Body of pancreas (tissue), 4 donors: ENCODE measurements at regions not wholly inside any gene's neighbourhood (a gene's known extent, or its start where the extent isn't known, plus 50 kb on each side); places are given as distances from the start of the nearest gene placed in this dataset.

Source experiments
- ATAC-seq: fragments of 150-250 bp; one replicate; pipeline ENCODE4 v1.9.1; 2016
- DNase-seq, 4 donors: peaks; one replicate each; pipeline ENCODE4 v3.0.0-alpha.2; 2019
- H3K27ac ChIP-seq, 4 donors: fragments of 200-600 bp; sonication (generic); 1 replicate in 3 of 4; 2 replicates in 1 of 4; pipeline versions ENCODE4 v1.5.1 to v1.6.1; 2016 to 2019; ENCODE audit warnings: mild to moderate bottlenecking in 1 of 4, mixed read lengths in 1 of 4, moderate library complexity in 1 of 4
- H3K27me3 ChIP-seq, 2 donors: fragments of 200-600 bp; sonication (generic); one replicate each; pipeline ENCODE4 v1.6.0; 2016; ENCODE audit warnings: mild to moderate bottlenecking in 1 of 2
- H3K36me3 ChIP-seq, 2 donors: fragments of 200-600 bp; sonication (generic); replicated peaks in 1 of 2; 2 replicates each; pipeline ENCODE4 v1.5.1; 2016; ENCODE audit warnings: low read depth in 2 of 2; ENCODE audit not compliant: insufficient read depth in 1 of 2
- H3K4me1 ChIP-seq: fragments of 200-600 bp; sonication (generic); one replicate; pipeline ENCODE4 v1.6.0; 2016
- H3K4me3 ChIP-seq, 2 donors: fragments of 200-600 bp; sonication (generic); 1 replicate in 1 of 2; 2 replicates in 1 of 2; pipeline ENCODE4 v1.5.1; 2016 to 2019
- H3K9me3 ChIP-seq, 3 donors: fragments of 200-600 bp; sonication (generic); 1 replicate in 2 of 3; 2 replicates in 1 of 3; pipeline ENCODE4 v1.5.1; 2016
- POLR2A ChIP-seq, 3 donors: fragments of 450-650 bp; IDR thresholded peaks; one replicate each; pipeline ENCODE4 v1.6.1; 2016; ENCODE audit warnings: antibody characterized with exemption in 3 of 3, mild to moderate bottlenecking in 2 of 3
- WGBS, 2 donors: methylation state at CpG; one replicate each; pipeline ENCODE4 v1.1.5; 2017; 5-methylcytosine and 5-hydroxymethylcytosine counted together
- intact Hi-C: fragments of 100-400 bp; cut with DNase I; formaldehyde crosslinking; loops from one replicate; pipeline ENCODE4 v1.15.1; 2023
- TF ChIP-seq, protein P1 (sequence below), 7 experiments: fragments of 450-650 bp in 4 of 7; fragments of 200-600 bp in 3 of 7; sonication (generic) in 3 of 7; IDR thresholded peaks; one replicate each; pipeline ENCODE4 v1.5.1; 2016 to 2019; ENCODE audit warnings: antibody characterized with exemption in 7 of 7

DNA sequence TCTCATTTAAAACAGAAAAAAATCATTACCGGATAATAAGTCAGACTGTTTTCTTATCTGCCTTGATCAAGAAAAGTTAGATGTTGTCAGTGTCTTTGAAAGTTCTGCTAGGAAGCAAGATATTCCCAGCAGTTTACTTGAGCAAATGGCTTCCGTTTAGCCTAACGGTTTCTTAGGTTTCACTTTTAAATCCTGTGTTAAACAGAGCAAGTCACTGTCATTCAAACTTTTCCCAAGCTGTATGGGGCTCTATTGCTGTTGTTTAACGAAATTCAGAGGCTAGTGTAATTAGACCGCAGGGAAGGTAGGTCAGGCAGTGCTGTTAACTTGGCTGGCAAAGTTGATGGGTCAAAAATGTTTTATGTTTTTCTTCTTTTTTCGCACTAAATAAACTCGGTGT is 80.3 kb upstream of the NEIL3 start:
- TF ChIP-seq, protein P1, sequence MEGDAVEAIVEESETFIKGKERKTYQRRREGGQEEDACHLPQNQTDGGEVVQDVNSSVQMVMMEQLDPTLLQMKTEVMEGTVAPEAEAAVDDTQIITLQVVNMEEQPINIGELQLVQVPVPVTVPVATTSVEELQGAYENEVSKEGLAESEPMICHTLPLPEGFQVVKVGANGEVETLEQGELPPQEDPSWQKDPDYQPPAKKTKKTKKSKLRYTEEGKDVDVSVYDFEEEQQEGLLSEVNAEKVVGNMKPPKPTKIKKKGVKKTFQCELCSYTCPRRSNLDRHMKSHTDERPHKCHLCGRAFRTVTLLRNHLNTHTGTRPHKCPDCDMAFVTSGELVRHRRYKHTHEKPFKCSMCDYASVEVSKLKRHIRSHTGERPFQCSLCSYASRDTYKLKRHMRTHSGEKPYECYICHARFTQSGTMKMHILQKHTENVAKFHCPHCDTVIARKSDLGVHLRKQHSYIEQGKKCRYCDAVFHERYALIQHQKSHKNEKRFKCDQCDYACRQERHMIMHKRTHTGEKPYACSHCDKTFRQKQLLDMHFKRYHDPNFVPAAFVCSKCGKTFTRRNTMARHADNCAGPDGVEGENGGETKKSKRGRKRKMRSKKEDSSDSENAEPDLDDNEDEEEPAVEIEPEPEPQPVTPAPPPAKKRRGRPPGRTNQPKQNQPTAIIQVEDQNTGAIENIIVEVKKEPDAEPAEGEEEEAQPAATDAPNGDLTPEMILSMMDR (IDR thresholded peaks at IDR 0.05): no peak
- TF ChIP-seq POLR2A (IDR thresholded peaks at IDR 0.05): no peak
- H3K36me3 ChIP-seq: no peaks in the 10 kb centered on the region
- H3K9me3 ChIP-seq: no peaks in the 10 kb centered on the region
- no peaks in the 10 kb centered on the region for H3K27me3 ChIP-seq
- WGBS, 2 donors: 42 to 49% methylated on average over 7 of the region's 7 CpGs
- no peak overlapping the region for H3K27ac ChIP-seq
- DNase-seq (no peak), ATAC-seq (no peak)
- H3K4me1 ChIP-seq: no peaks in the 10 kb centered on the region
- intact Hi-C loops: no loop called here
- H3K4me3 ChIP-seq: no peak overlapping the region

DNA sequence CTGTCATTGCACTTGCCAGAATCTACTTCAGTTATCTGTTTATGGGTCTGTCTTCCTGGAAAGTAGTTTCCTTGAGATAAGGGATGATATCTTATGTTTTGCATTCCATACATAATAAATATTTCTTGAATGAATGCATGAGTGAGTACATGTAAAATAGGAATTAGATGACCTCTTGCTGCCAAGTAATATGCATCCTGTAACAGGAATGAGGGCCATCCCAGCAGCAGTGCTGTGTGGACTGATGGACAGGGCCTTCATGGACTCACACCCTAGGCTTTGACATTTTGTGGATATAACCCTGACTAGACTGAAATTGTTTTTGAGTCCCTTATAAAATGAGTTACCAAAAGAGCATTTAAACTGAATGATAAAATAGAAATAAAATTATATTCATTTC is 77.2 kb upstream of the NEIL3 start:
- intact Hi-C loops: no loop called here
- ATAC-seq (no peak), DNase-seq (no peak)
- Histone ChIP-seq H3K27me3 (no peaks in the 10 kb centered on the region), H3K27ac (no peak overlapping the region), H3K36me3 (no peaks in the 10 kb centered on the region), H3K4me3 (no peak overlapping the region), H3K4me1 (no peaks in the 10 kb centered on the region), H3K9me3 (no peaks in the 10 kb centered on the region)
- TF ChIP-seq, protein P1 (IDR thresholded peaks at IDR 0.05): no peak
- no peak for TF ChIP-seq POLR2A (IDR thresholded peaks at IDR 0.05)

DNA sequence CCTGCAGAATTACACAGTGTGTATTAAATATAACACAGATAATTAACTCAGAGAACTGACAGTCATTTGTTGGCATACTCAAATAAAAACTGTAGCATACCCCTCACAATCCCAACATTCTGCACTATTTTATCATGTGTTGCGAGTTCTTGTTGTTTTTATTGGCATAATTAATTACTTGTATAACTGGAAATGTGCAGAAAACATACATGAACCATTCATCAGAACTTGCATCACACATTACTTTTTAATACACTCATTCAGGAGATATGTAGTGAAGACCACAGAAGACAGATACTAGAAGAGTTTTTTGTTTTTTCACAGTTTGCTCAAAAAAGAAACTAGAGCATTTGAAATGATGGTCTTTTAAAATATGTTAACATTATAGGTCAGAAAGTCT is 74.6 kb upstream of the NEIL3 start:
- Histone ChIP-seq H3K36me3 (no peaks in the 10 kb centered on the region), H3K4me1 (no peaks in the 10 kb centered on the region), H3K4me3 (no peak overlapping the region), H3K27me3 (no peaks in the 10 kb centered on the region), H3K27ac (no peak overlapping the region), H3K9me3 (no peaks in the 10 kb centered on the region)
- no peak for TF ChIP-seq POLR2A (IDR thresholded peaks at IDR 0.05)
- TF ChIP-seq, protein P1 (IDR thresholded peaks at IDR 0.05): no peak
- 42% methylated on average over 1 of the region's 1 CpG for WGBS, 2 donors
- ATAC-seq (no peak), DNase-seq (no peak)
- intact Hi-C loops: no loop called here

DNA sequence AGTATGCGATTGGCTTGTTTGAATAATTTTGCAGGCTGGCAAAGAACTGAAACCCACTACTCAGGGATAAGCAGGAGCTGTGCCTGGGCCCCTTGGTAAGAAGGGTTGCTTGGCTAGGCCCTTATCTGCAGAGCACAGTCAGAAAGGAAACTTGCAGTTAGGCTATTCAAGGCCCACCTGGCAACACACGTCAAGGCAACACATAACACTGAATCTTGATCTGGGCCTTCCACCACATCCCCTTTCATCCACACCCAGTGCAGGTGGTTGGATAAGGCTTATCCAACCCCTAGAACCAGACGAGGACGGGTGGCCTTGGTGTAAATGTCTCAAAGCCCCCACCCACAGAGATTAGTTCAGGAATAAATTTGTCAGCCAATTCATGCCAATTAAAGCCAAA is 72.8 kb upstream of the NEIL3 start:
- H3K27ac ChIP-seq: no peak overlapping the region
- no peak overlapping the region for H3K4me3 ChIP-seq
- DNase-seq (no peak), ATAC-seq (no peak)
- intact Hi-C loops: no loop called here
- H3K4me1 ChIP-seq: no peaks in the 10 kb centered on the region
- 74 to 75% methylated on average over 4 of the region's 4 CpGs for WGBS, 2 donors
- TF ChIP-seq POLR2A (IDR thresholded peaks at IDR 0.05): no peak
- TF ChIP-seq, protein P1 (IDR thresholded peaks at IDR 0.05): no peak
- H3K27me3 ChIP-seq: no peaks in the 10 kb centered on the region
- no peaks in the 10 kb centered on the region for H3K9me3 ChIP-seq
- H3K36me3 ChIP-seq: no peaks in the 10 kb centered on the region

DNA sequence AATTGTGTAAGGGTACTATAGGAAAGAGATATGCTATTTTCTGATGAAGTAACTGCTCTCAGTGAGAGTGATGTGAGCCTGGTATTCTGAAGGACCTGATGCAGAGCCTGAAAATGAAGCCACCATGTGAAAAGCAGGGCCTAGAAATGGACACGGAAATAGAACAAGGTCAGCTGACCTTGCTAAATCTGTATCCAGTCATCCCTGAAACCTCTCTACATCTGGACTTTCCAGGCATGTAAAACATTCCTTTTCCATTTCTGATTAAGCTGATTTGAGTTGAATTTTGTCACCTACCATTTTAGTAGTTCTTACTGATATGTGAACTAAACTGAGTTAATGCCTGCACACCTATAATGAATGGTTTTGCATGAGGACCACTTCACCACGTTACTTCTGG is 72.4 kb upstream of the NEIL3 start:
- 84 to 85% methylated on average over 2 of the region's 2 CpGs for WGBS, 2 donors
- Histone ChIP-seq H3K27ac (no peak overlapping the region), H3K27me3 (no peaks in the 10 kb centered on the region), H3K4me1 (no peaks in the 10 kb centered on the region), H3K9me3 (no peaks in the 10 kb centered on the region), H3K36me3 (no peaks in the 10 kb centered on the region), H3K4me3 (no peak overlapping the region)
- ATAC-seq (no peak), DNase-seq (no peak)
- intact Hi-C loops: no loop called here
- TF ChIP-seq, protein P1 (IDR thresholded peaks at IDR 0.05): no peak
- no peak for TF ChIP-seq POLR2A (IDR thresholded peaks at IDR 0.05)
